H1 (cell line): ENCODE measurements at regions not wholly inside any gene's neighbourhood (a gene's known extent, or its start where the extent isn't known, plus 50 kb on each side); places are given as distances from the start of the nearest gene placed in this dataset.

Source experiments
- E2F6 ChIP-seq: IDR thresholded peaks from 2 replicates; pipeline ENCODE4 v1.6.1; 2012; ENCODE audit warnings: inconsistent platforms
- FOSL1 ChIP-seq: IDR thresholded peaks from 2 replicates; pipeline ENCODE4 v1.6.1; 2011; ENCODE audit warnings: mild to moderate bottlenecking, low read depth, low read length, moderate library complexity; ENCODE audit not compliant: insufficient read depth
- RFX5 ChIP-seq: IDR thresholded peaks from 2 replicates; pipeline ENCODE4 v1.6.1; 2011; ENCODE audit warnings: low read depth, low read length, improper control_type of control experiment, borderline replicate concordance

DNA sequence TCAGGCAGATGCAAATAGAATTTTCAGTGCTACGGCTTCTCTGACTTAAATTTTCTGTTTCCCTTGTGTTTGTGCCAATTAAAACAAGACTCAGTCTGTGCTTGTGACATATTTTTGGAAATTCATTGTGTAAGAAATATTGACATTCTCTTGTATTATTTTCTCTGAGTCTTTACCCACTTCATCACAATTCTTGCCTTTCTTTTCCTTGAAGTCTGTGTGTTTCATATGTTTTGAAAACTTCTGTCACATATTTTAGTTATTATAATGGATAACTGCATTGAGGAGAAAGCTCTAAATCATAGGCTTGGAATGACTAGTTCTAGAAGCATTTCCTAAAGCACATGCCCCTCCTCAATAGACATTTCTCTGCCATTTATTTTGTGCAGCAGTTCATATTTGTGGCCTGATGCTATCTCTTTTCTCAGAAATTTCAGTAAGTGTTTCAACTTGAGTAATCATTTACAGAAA, 206.6 kb downstream of the PALM2AKAP2 start (continued):
- TF ChIP-seq RFX5 (no peak), E2F6 (no peak), FOSL1 (no peak)
- TF ChIP-seq, all 59 proteins: peak for 0
